SK-N-MC (cell line): ENCODE measurements at regions not wholly inside any gene's neighbourhood (a gene's known extent, or its start where the extent isn't known, plus 50 kb on each side); places are given as distances from the start of the nearest gene placed in this dataset.

Experiments used
- EZH2 ChIP-seq: fragments of 200-600 bp; sonication (generic); IDR thresholded peaks from one replicate; pipeline ENCODE4 v1.6.1; 2017; ENCODE audit warnings: antibody characterized with exemption
- FOXP2 ChIP-seq: optimal IDR thresholded peaks from 2 replicates; pipeline ENCODE3; 2011; ENCODE audit warnings: mild to moderate bottlenecking, moderate library complexity; ENCODE audit not compliant: insufficient read depth; ENCODE audit errors: extremely low read length, control extremely low read depth
- POLR2AphosphoS5 ChIP-seq: IDR thresholded peaks from 2 replicates; pipeline ENCODE4 v1.6.1; 2012; ENCODE audit warnings: mild to moderate bottlenecking, low read depth, low read length, borderline replicate concordance

DNA sequence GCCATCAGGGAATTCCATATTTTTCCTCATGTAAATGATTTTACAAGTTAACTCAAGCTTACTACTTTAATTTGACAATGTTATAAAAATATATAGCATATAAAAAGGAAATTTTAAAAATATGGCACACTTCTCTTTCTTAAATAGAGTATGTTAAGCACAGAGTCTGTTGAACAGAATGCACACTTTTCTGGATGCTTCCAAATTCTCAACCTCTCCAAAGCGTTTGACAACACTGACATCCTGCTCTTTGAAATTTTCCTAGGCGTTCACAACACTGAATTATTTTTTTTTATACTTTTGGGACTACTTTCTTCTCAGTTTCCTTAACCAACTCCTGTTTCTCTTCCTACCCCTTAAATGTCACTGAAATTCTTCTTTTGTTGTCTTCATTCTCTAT is 117.8 kb upstream of the PLXNA2 start:
- TF ChIP-seq POLR2AphosphoS5, result no peak
- TF ChIP-seq EZH2, result no peak
- no peak for TF ChIP-seq FOXP2
